IMR-90 (cell line): ENCODE measurements at regions not wholly inside any gene's neighbourhood (a gene's known extent, or its start where the extent isn't known, plus 50 kb on each side); places are given as distances from the start of the nearest gene placed in this dataset.

Source experiments
- ATAC-seq: fragments of 200-7000 bp; cut with Tn5 transposase; 2 replicates; pipeline ENCODE4 v1.9.1; 2020; ENCODE audit warnings: low read depth, mild to moderate bottlenecking, moderate library complexity
- BruUV-seq: library from RNA; stranded (reverse); fragments of 400-500 nt; replicated peaks from 2 replicates; lab custom pipeline; 2021; lab: Mats Ljungman, UMichigan
- CTCF ChIA-PET: fragments of 300-600 bp; formaldehyde crosslinking; extraction: SDS; loops from one replicate; lab custom pipeline; 2021; ENCODE audit warnings: antibody characterized with exemption; lab: Yijun Ruan, JAX
- POLR2A ChIA-PET: fragments of 300-600 bp; sonication (Branson Sonifier 250); formaldehyde crosslinking; loops from one replicate; lab custom pipeline; 2022; ENCODE audit warnings: antibody characterized with exemption; ENCODE audit not compliant: unreplicated experiment; lab: Charles Lee
- DNase-seq: peaks from one replicate; pipeline ENCODE4 v3.0.0; 2013
- H2AFZ ChIP-seq: replicated peaks from 2 replicates; pipeline ENCODE3; 2013; ENCODE audit warnings: low read length, mild to moderate bottlenecking; ENCODE audit not compliant: poor library complexity
- H2AK5ac ChIP-seq: 2 replicates; pipeline ENCODE4 v1.6.1; 2013; ENCODE audit warnings: low read depth, low read length, inconsistent platforms
- H2AK9ac ChIP-seq: replicated peaks from 2 replicates; pipeline ENCODE3; 2013; ENCODE audit warnings: mild to moderate bottlenecking, low read depth, low read length, moderate library complexity; ENCODE audit not compliant: poor library complexity
- H2BK120ac ChIP-seq: 2 replicates; pipeline ENCODE4 v1.6.1; 2013; ENCODE audit warnings: low read depth, low read length, inconsistent platforms
- H2BK15ac ChIP-seq: 3 replicates; pipeline ENCODE4 v1.6.1; 2013; ENCODE audit warnings: low read depth, low read length, inconsistent platforms
- H2BK20ac ChIP-seq: 2 replicates; pipeline ENCODE4 v1.6.1; 2013; ENCODE audit warnings: low read depth, mild to moderate bottlenecking, inconsistent platforms, low read length, moderate library complexity
- H2BK5ac ChIP-seq: 2 replicates; pipeline ENCODE4 v1.6.1; 2013; ENCODE audit warnings: mild to moderate bottlenecking, low read depth, low read length, inconsistent platforms; ENCODE audit not compliant: poor library complexity, severe bottlenecking
- H3K14ac ChIP-seq: replicated peaks from 2 replicates; pipeline ENCODE4 v1.6.1; 2013; ENCODE audit warnings: low read depth, low read length, inconsistent platforms
- H3K18ac ChIP-seq: 2 replicates; pipeline ENCODE4 v1.6.1; 2013; ENCODE audit warnings: low read depth, low read length, control low read depth
- H3K23ac ChIP-seq: 2 replicates; pipeline ENCODE4 v1.6.1; 2013; ENCODE audit warnings: low read depth, low read length, inconsistent platforms
- H3K27ac ChIP-seq: 2 replicates; pipeline ENCODE4 v1.5.1; 2013; ENCODE audit warnings: mild to moderate bottlenecking, control low read depth, low read length; ENCODE audit not compliant: insufficient read depth
- H3K27me3 ChIP-seq: 2 replicates; pipeline ENCODE4 v1.6.1; 2013; ENCODE audit warnings: low read length; ENCODE audit not compliant: control insufficient read depth, insufficient read depth
- H3K36me3 ChIP-seq: 2 replicates; pipeline ENCODE4 v1.6.1; 2013; ENCODE audit warnings: low read length, mixed read lengths; ENCODE audit not compliant: control insufficient read depth, insufficient read depth
- H3K4ac ChIP-seq: 2 replicates; pipeline ENCODE4 v1.6.1; 2013; ENCODE audit warnings: low read depth, low read length, inconsistent platforms
- H3K4me1 ChIP-seq: 2 replicates; pipeline ENCODE4 v1.6.1; 2013; ENCODE audit warnings: low read length, mixed read lengths; ENCODE audit not compliant: control insufficient read depth, insufficient read depth
- H3K4me2 ChIP-seq: 2 replicates; pipeline ENCODE4 v1.6.1; 2013; ENCODE audit warnings: low read depth, mild to moderate bottlenecking, control low read depth, low read length, moderate library complexity
- H3K4me3 ChIP-seq: 2 replicates; pipeline ENCODE4 v1.5.1; 2013; ENCODE audit warnings: low read depth, mild to moderate bottlenecking, control low read depth, low read length, moderate library complexity; ENCODE audit not compliant: insufficient read depth
- H3K56ac ChIP-seq: 2 replicates; pipeline ENCODE4 v1.6.1; 2013; ENCODE audit warnings: low read length, inconsistent platforms; ENCODE audit not compliant: insufficient read depth; ENCODE audit errors: extremely low read depth
- H3K79me1 ChIP-seq, 2 experiments: 2 replicates each; pipeline ENCODE4 v1.6.1; 2013; ENCODE audit warnings: low read length in 2 of 2, inconsistent platforms in 1 of 2, low read depth in 1 of 2
- H3K9ac ChIP-seq: 2 replicates; pipeline ENCODE4 v1.6.1; 2013; ENCODE audit warnings: low read depth, low read length, control low read depth
- H3K9me1 ChIP-seq: 2 replicates; pipeline ENCODE4 v1.6.1; 2013; ENCODE audit warnings: low read length, inconsistent platforms; ENCODE audit not compliant: insufficient read depth
- H3K9me3 ChIP-seq: 2 replicates; pipeline ENCODE4 v1.6.1; 2013; ENCODE audit warnings: low read length; ENCODE audit not compliant: control insufficient read depth, insufficient read depth
- H4K20me1 ChIP-seq: 2 replicates; pipeline ENCODE4 v1.6.1; 2013; ENCODE audit warnings: low read length, inconsistent platforms; ENCODE audit not compliant: insufficient read depth
- H4K5ac ChIP-seq: 2 replicates; pipeline ENCODE4 v1.6.1; 2013; ENCODE audit warnings: mild to moderate bottlenecking, low read depth, low read length, control low read depth
- H4K8ac ChIP-seq, 2 experiments: 2 replicates each; pipeline ENCODE4 v1.6.1; 2013; ENCODE audit warnings: low read depth in 2 of 2, low read length in 2 of 2, control low read depth in 1 of 2, inconsistent platforms in 1 of 2
- H4K91ac ChIP-seq: 2 replicates; pipeline ENCODE4 v1.6.1; 2013; ENCODE audit warnings: low read depth, low read length, inconsistent platforms; ENCODE audit not compliant: insufficient read depth
- BHLHE40 ChIP-seq: fragments of 150-350 bp; IDR thresholded peaks from 2 replicates; pipeline ENCODE4 v1.6.1; 2016; ENCODE audit warnings: mild to moderate bottlenecking, low read depth, low read length
- CEBPB ChIP-seq: IDR thresholded peaks from 2 replicates; pipeline ENCODE4 v1.6.1; 2012; ENCODE audit warnings: low read depth, low read length, improper control_type of control experiment
- CHD1 ChIP-seq: IDR thresholded peaks from 2 replicates; pipeline ENCODE4 v1.6.1; 2012; ENCODE audit warnings: low read depth, low read length, improper control_type of control experiment
- FOS ChIP-seq: fragments of 150-350 bp; IDR thresholded peaks from 2 replicates; pipeline ENCODE4 v1.6.1; 2016; ENCODE audit warnings: low read depth, low read length
- MAFK ChIP-seq: IDR thresholded peaks from 2 replicates; pipeline ENCODE4 v1.6.1; 2012; ENCODE audit warnings: low read depth, low read length, improper control_type of control experiment
- MAZ ChIP-seq: IDR thresholded peaks from 2 replicates; pipeline ENCODE4 v1.6.1; 2012; ENCODE audit warnings: low read depth, mild to moderate bottlenecking, low read length, improper control_type of control experiment, moderate library complexity, borderline replicate concordance
- MXI1 ChIP-seq: IDR thresholded peaks from 2 replicates; pipeline ENCODE4 v1.6.1; 2012; ENCODE audit warnings: low read depth, mild to moderate bottlenecking, low read length, moderate library complexity, borderline replicate concordance
- NFE2L2 ChIP-seq: fragments of 150-350 bp; IDR thresholded peaks from 2 replicates; pipeline ENCODE4 v1.6.1; 2016; ENCODE audit warnings: low read depth, mild to moderate bottlenecking, low read length
- POLR2A ChIP-seq: IDR thresholded peaks from 2 replicates; pipeline ENCODE4 v1.6.1; 2012; ENCODE audit warnings: mild to moderate bottlenecking, low read depth, low read length
- RAD21 ChIP-seq: IDR thresholded peaks from 2 replicates; pipeline ENCODE4 v1.6.1; 2012; ENCODE audit warnings: low read length, improper control_type of control experiment
- RCOR1 ChIP-seq: IDR thresholded peaks from 2 replicates; pipeline ENCODE4 v1.6.1; 2012; ENCODE audit warnings: mild to moderate bottlenecking, low read length, improper control_type of control experiment; ENCODE audit not compliant: insufficient replicate concordance
- RFX5 ChIP-seq: IDR thresholded peaks from 2 replicates; pipeline ENCODE4 v1.8.0; 2012; ENCODE audit warnings: low read depth, mild to moderate bottlenecking, low read length, moderate library complexity
- SMC3 ChIP-seq: fragments of 150-350 bp; IDR thresholded peaks from 2 replicates; pipeline ENCODE4 v1.6.1; 2016; ENCODE audit warnings: low read depth, mild to moderate bottlenecking, antibody characterized with exemption, low read length, moderate library complexity
- WGBS, 2 experiments: methylation state at CpG; one replicate each; pipeline versions ENCODE4 v1.1.5 to v1.1.7; 2013; ENCODE audit warnings: missing lambda C conversion rate in 2 of 2; ENCODE audit not compliant: insufficient read length in 1 of 2; ENCODE audit errors: extremely low coverage in 2 of 2; 5-methylcytosine and 5-hydroxymethylcytosine counted together
- dilution Hi-C: fragments of 300-500 bp; cut with HindIII; formaldehyde crosslinking; loops from one replicate; pipeline ENCODE4 v1.14.3; 2018; ENCODE audit warnings: low sequenced_read_pairs; ENCODE audit not compliant: unreplicated experiment
- in situ Hi-C: fragments of 300-500 bp; cut with MboI; formaldehyde crosslinking; loops from 3 replicates; pipeline ENCODE4 v1.14.3; 2019; ENCODE audit warnings: low sequenced_read_pairs, inconsistent platforms, mixed read lengths
- intact Hi-C: fragments of 100-400 bp; cut with micrococcal nuclease; formaldehyde crosslinking; loops from 2 replicates; pipeline ENCODE4 v1.10.0; 2022
- TF ChIP-seq, protein P1 (sequence below): fragments of 150-350 bp; IDR thresholded peaks from 2 replicates; pipeline ENCODE4 v1.6.1; 2016; ENCODE audit warnings: low read depth, mild to moderate bottlenecking, low read length, moderate library complexity, borderline replicate concordance
- TF ChIP-seq, protein P2 (sequence below): conservative IDR thresholded peaks from 2 replicates; pipeline ENCODE4 v1.5.1; 2012; ENCODE audit warnings: mild to moderate bottlenecking, low read depth, low read length, improper control_type of control experiment
- TF ChIP-seq, protein P3 (sequence below): fragments of 150-350 bp; IDR thresholded peaks from 2 replicates; pipeline ENCODE4 v1.6.1; 2017; ENCODE audit warnings: mild to moderate bottlenecking, antibody characterized with exemption, low read length, low read depth

DNA sequence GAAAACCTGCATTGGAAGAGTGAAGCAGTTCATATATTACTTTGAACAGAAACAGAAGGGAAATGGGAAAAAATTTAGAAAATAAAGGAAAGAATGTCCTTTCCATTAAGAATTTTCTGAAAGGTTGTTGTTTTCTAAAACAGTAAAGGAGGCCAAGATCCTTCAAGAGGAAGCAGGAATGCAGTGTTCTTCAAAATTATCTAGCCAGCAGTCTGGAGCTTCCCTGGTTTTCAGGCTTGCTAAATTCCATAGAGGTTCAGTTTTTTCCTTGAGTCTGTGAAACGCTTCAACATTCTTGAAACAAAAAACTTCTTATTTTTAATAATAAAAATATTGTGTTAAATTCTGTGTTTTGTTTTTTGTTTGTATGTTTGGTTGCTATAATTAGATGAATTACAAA lies 189.0 kb upstream of the ANO3 start:
- H4K5ac ChIP-seq: no peak overlapping the region
- no peak overlapping the region for H2AK5ac ChIP-seq
- H2AFZ ChIP-seq: no peak overlapping the region
- H3K36me3 ChIP-seq: no peaks in the 10 kb centered on the region
- H3K9ac ChIP-seq: no peak overlapping the region
- no CpG with 5 or more reads among the region's 1 CpG for WGBS, 2 experiments
- H3K18ac ChIP-seq: no peak overlapping the region
- no peak overlapping the region for H2BK120ac ChIP-seq
- H3K9me1 ChIP-seq: no peaks in the 10 kb centered on the region
- H2BK5ac ChIP-seq: no peak overlapping the region
- intact Hi-C loops (no loop called here), dilution Hi-C loops (no loop called here), in situ Hi-C loops (no loop called here)
- H3K4me2 ChIP-seq: no peak overlapping the region
- H4K20me1 ChIP-seq: no peaks in the 10 kb centered on the region
- no peak overlapping the region for H3K14ac ChIP-seq
- no peak overlapping the region for H3K27ac ChIP-seq
- no TSS peak for BruUV-seq
- no peak overlapping the region for H2BK15ac ChIP-seq
- H4K8ac ChIP-seq: no peak overlapping the region; a peak in 1 of 4 replicates
- no peaks in the 10 kb centered on the region for H3K9me3 ChIP-seq
- H3K4me3 ChIP-seq: no peak overlapping the region
- H3K79me1 ChIP-seq: no peaks in the 10 kb centered on the region
- H3K27me3 ChIP-seq: no peaks in the 10 kb centered on the region
- ATAC-seq (no peak), DNase-seq (no peak)
- peaks cover 2% of the 10 kb centered on the region for H3K4me1 ChIP-seq
- H3K4ac ChIP-seq: no peak overlapping the region
- CTCF ChIA-PET: no interaction called here
- H3K23ac ChIP-seq: no peak overlapping the region
- no peak overlapping the region for H2BK20ac ChIP-seq
- no peak overlapping the region for H4K91ac ChIP-seq
- TF ChIP-seq BHLHE40 (no peak), MAFK (no peak), RCOR1 (no peak), NFE2L2 (no peak), CHD1 (no peak), POLR2A (no peak), CEBPB (no peak), MAZ (no peak), SMC3 (no peak), MXI1 (no peak), RFX5 (no peak), RAD21 (no peak), FOS (no peak)
- TF ChIP-seq, protein P1, sequence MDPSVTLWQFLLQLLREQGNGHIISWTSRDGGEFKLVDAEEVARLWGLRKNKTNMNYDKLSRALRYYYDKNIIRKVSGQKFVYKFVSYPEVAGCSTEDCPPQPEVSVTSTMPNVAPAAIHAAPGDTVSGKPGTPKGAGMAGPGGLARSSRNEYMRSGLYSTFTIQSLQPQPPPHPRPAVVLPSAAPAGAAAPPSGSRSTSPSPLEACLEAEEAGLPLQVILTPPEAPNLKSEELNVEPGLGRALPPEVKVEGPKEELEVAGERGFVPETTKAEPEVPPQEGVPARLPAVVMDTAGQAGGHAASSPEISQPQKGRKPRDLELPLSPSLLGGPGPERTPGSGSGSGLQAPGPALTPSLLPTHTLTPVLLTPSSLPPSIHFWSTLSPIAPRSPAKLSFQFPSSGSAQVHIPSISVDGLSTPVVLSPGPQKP: no peak
- TF ChIP-seq, protein P2, sequence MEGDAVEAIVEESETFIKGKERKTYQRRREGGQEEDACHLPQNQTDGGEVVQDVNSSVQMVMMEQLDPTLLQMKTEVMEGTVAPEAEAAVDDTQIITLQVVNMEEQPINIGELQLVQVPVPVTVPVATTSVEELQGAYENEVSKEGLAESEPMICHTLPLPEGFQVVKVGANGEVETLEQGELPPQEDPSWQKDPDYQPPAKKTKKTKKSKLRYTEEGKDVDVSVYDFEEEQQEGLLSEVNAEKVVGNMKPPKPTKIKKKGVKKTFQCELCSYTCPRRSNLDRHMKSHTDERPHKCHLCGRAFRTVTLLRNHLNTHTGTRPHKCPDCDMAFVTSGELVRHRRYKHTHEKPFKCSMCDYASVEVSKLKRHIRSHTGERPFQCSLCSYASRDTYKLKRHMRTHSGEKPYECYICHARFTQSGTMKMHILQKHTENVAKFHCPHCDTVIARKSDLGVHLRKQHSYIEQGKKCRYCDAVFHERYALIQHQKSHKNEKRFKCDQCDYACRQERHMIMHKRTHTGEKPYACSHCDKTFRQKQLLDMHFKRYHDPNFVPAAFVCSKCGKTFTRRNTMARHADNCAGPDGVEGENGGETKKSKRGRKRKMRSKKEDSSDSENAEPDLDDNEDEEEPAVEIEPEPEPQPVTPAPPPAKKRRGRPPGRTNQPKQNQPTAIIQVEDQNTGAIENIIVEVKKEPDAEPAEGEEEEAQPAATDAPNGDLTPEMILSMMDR: no peak
- TF ChIP-seq, protein P3, sequence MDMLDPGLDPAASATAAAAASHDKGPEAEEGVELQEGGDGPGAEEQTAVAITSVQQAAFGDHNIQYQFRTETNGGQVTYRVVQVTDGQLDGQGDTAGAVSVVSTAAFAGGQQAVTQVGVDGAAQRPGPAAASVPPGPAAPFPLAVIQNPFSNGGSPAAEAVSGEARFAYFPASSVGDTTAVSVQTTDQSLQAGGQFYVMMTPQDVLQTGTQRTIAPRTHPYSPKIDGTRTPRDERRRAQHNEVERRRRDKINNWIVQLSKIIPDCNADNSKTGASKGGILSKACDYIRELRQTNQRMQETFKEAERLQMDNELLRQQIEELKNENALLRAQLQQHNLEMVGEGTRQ: no peak
- H2AK9ac ChIP-seq: no peak overlapping the region
- H3K56ac ChIP-seq: no peak overlapping the region
- POLR2A ChIA-PET: no interaction called here
